BE2C (cell line): ENCODE measurements at regions not wholly inside any gene's neighbourhood (a gene's known extent, or its start where the extent isn't known, plus 50 kb on each side); places are given as distances from the start of the nearest gene placed in this dataset.

Source experiments
- DNase-seq: peaks from one replicate; pipeline ENCODE4 v3.0.0-alpha.2; 2020
- H3K27me3 ChIP-seq: fragments of 250-450 bp; sonication (Bioruptor Pico); 2 replicates; pipeline ENCODE4 v1.5.1; 2020; ENCODE audit warnings: mild to moderate bottlenecking
- H3K36me3 ChIP-seq: fragments of 250-450 bp; sonication (Bioruptor Pico); 2 replicates; pipeline ENCODE4 v1.5.1; 2020; ENCODE audit warnings: mild to moderate bottlenecking
- H3K4me1 ChIP-seq: fragments of 250-450 bp; sonication (Bioruptor Pico); 2 replicates; pipeline ENCODE4 v1.5.1; 2020
- H3K4me3 ChIP-seq: 2 replicates; pipeline ENCODE4 v1.5.1; 2011; ENCODE audit warnings: low read depth, low read length
- H3K9me3 ChIP-seq: fragments of 250-450 bp; sonication (Bioruptor Pico); 2 replicates; pipeline ENCODE4 v1.5.1; 2020
- CTCF ChIP-seq: IDR thresholded peaks from 2 replicates; pipeline ENCODE4 v1.5.1; 2012; ENCODE audit warnings: mild to moderate bottlenecking, low read depth, low read length

GRCh38 chr16:80171199-80171598 is 369.6 kb upstream of the DYNLRB2 start:
- no peak for DNase-seq
- Histone ChIP-seq H3K4me3 (no peak overlapping the region), H3K36me3 (no peaks in the 10 kb centered on the region), H3K4me1 (no peaks in the 10 kb centered on the region), H3K27me3 (no peaks in the 10 kb centered on the region), H3K9me3 (no peaks in the 10 kb centered on the region; the same call in 1 of the 2 replicates)
- no peak for TF ChIP-seq CTCF

GRCh38 chr16:80167657-80168390 is 373.0 kb upstream of the DYNLRB2 start:
- no peak overlapping the region for H3K4me3 ChIP-seq
- no peaks in the 10 kb centered on the region for H3K4me1 ChIP-seq
- DNase-seq = no peak
- H3K9me3 ChIP-seq = no peaks in the 10 kb centered on the region; the same call in 1 of the 2 replicates
- H3K27me3 ChIP-seq = no peaks in the 10 kb centered on the region
- no peak for TF ChIP-seq CTCF
- H3K36me3 ChIP-seq = no peaks in the 10 kb centered on the region

GRCh38 chr16:80166082-80166481 is 374.7 kb upstream of the DYNLRB2 start:
- H3K4me3 ChIP-seq = no peak overlapping the region
- DNase-seq = no peak

GRCh38 chr16:80164966-80165550 is 375.7 kb upstream of the DYNLRB2 start:
- DNase-seq = no peak
- no peaks in the 10 kb centered on the region for H3K36me3 ChIP-seq
- no peaks in the 10 kb centered on the region for H3K27me3 ChIP-seq
- H3K9me3 ChIP-seq = no peaks in the 10 kb centered on the region; the same call in 1 of the 2 replicates
- TF ChIP-seq CTCF = no peak
- H3K4me3 ChIP-seq = no peak overlapping the region
- no peaks in the 10 kb centered on the region for H3K4me1 ChIP-seq

More at GRCh38 chr16:80166082-80166481, 374.7 kb upstream of the DYNLRB2 start:
- H3K27me3 ChIP-seq = no peaks in the 10 kb centered on the region
- no peaks in the 10 kb centered on the region for H3K36me3 ChIP-seq
- no peaks in the 10 kb centered on the region for H3K4me1 ChIP-seq
- no peaks in the 10 kb centered on the region; the same call in 1 of the 2 replicates for H3K9me3 ChIP-seq
- no peak for TF ChIP-seq CTCF

GRCh38 chr16:80163339-80163738 is 377.5 kb upstream of the DYNLRB2 start:
- Histone ChIP-seq H3K9me3 (no peaks in the 10 kb centered on the region; the same call in none of the 2 replicates), H3K36me3 (no peaks in the 10 kb centered on the region), H3K4me1 (no peaks in the 10 kb centered on the region), H3K27me3 (no peaks in the 10 kb centered on the region), H3K4me3 (no peak overlapping the region)
- no peak for DNase-seq
- no peak for TF ChIP-seq CTCF
